CD4-positive, alpha-beta T cell treated with Interferon alpha-2 for 1 hour (primary cell): ENCODE measurements at regions not wholly inside any gene's neighbourhood (a gene's known extent, or its start where the extent isn't known, plus 50 kb on each side); places are given as distances from the start of the nearest gene placed in this dataset.

Source experiments
- DNase-seq, 2 donors: peaks; one replicate each; pipeline ENCODE4 v3.0.0-alpha.2; 2020 to 2022

GRCh38 chr17:34733333-34733732 is 154.0 kb downstream of the TMEM132E start:
- no peak for DNase-seq

GRCh38 chr17:34730816-34731215 is 151.4 kb downstream of the TMEM132E start:
- no peak for DNase-seq

- no peak for DNase-seq
Observed at GRCh38 chr17:34728771-34729310, 149.5 kb downstream of the TMEM132E start.

- DNase-seq, result no peak
Observed at GRCh38 chr17:34727601-34728000, 148.2 kb downstream of the TMEM132E start.

GRCh38 chr17:34726536-34727384 is 147.4 kb downstream of the TMEM132E start:
- DNase-seq, result no peak

- no peak for DNase-seq
Observed at GRCh38 chr17:34725725-34726124, 146.3 kb downstream of the TMEM132E start.

- no peak for DNase-seq
Observed at GRCh38 chr17:34725008-34725407, 145.6 kb downstream of the TMEM132E start.

GRCh38 chr17:34723875-34724274 is 144.5 kb downstream of the TMEM132E start:
- DNase-seq, result no peak

GRCh38 chr17:34721326-34721725 is 141.9 kb downstream of the TMEM132E start:
- no peak for DNase-seq

- DNase-seq, result no peak
Observed at GRCh38 chr17:34720760-34721159, 141.4 kb downstream of the TMEM132E start.

- DNase-seq, result no peak
Observed at GRCh38 chr17:34719569-34719968, 140.2 kb downstream of the TMEM132E start.

- DNase-seq, result no peak
Observed at GRCh38 chr17:34717092-34717491, 137.7 kb downstream of the TMEM132E start.

GRCh38 chr17:34716291-34716690 is 136.9 kb downstream of the TMEM132E start:
- DNase-seq, result no peak

GRCh38 chr17:34715504-34715903 is 136.1 kb downstream of the TMEM132E start:
- no peak for DNase-seq

GRCh38 chr17:34714475-34715410 is 135.4 kb downstream of the TMEM132E start:
- DNase-seq, result no peak

GRCh38 chr17:34713687-34714086 is 134.3 kb downstream of the TMEM132E start:
- DNase-seq, result no peak

GRCh38 chr17:34712481-34713195 is 133.3 kb downstream of the TMEM132E start:
- no peak for DNase-seq

- DNase-seq, result no peak
Observed at GRCh38 chr17:34711646-34712045, 132.3 kb downstream of the TMEM132E start.

GRCh38 chr17:34710226-34710625 is 130.8 kb downstream of the TMEM132E start:
- DNase-seq, result no peak

GRCh38 chr17:34709158-34709754 is 129.9 kb downstream of the TMEM132E start:
- no peak for DNase-seq

GRCh38 chr17:34706029-34706428 is 126.6 kb downstream of the TMEM132E start:
- no peak for DNase-seq

GRCh38 chr17:34703533-34703932 is 124.2 kb downstream of the TMEM132E start:
- no peak for DNase-seq
